NT2/D1 (cell line): ENCODE measurements at regions not wholly inside any gene's neighbourhood (a gene's known extent, or its start where the extent isn't known, plus 50 kb on each side); places are given as distances from the start of the nearest gene placed in this dataset.

Experiments
- SUZ12 ChIP-seq: IDR thresholded peaks from 2 replicates; pipeline ENCODE4 v1.6.1; 2011; ENCODE audit not compliant: insufficient read length, insufficient read depth; ENCODE audit errors: extremely low read depth
- YY1 ChIP-seq: IDR thresholded peaks from 2 replicates; pipeline ENCODE4 v1.6.1; 2011; ENCODE audit not compliant: insufficient read length, insufficient read depth
- ZNF274 ChIP-seq: IDR thresholded peaks from 2 replicates; pipeline ENCODE4 v1.6.1; 2011; ENCODE audit warnings: mild to moderate bottlenecking, low read depth, low read length

- TF ChIP-seq YY1 (no peak), ZNF274 (no peak), SUZ12 (no peak)
Measured at GRCh38 chr12:43060742-43061141, 471.2 kb upstream of the PRICKLE1 start.
